Kidney capillary endothelial cell (primary cell): ENCODE measurements at regions not wholly inside any gene's neighbourhood (a gene's known extent, or its start where the extent isn't known, plus 50 kb on each side); places are given as distances from the start of the nearest gene placed in this dataset.

Experiments used
- DNase-seq: peaks from one replicate; pipeline ENCODE4 v3.0.0-alpha.2; 2018; ENCODE audit warnings: low spot score

GRCh38 chr2:121018136-121019061 lies 266.6 kb downstream of the TFCP2L1 start:
- no peak for DNase-seq

DNA sequence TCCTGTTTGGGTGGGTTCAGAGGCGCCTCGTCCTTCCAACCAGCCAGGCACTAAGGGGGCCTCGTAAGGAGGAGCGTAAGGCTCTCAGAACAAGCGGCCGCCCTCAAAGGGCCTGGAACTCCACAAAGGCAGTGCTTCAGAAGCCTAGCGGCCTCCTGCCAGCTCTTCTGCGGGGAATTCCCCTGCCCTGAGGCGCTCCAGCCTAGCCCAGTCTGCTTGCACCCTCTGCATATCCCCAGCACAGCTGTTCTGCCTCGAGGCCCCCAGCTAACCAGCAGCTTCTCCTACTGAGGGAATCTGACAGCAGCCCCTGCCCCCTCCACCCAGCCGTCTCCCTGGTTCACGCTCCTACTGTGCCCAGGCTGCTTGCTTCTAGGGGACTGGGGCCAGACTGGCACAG lies 265.9 kb downstream of the TFCP2L1 start:
- no peak for DNase-seq

- DNase-seq, result no peak
Measured at GRCh38 chr2:121019756-121020155, 265.2 kb downstream of the TFCP2L1 start.

GRCh38 chr2:121021685-121022084 lies 263.3 kb downstream of the TFCP2L1 start:
- no peak for DNase-seq

DNA sequence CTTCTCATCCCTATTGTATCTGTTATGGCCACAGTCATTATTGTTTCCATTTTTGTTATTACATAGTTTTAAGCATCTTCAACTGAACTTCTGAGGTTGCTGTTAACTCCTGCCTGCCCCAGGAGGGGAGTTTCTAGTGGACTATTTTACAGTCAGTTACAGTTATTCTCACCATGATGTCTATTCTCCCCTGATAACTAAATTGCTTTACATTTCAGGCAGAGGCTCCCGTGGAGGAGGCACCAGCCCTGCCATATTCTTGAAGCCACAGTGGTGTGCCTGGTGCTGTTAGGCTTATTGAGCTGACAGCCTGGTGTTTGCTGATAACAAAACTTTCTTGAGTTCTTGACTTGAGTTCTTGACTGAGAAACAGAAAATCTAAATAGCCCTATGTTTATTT lies 256.4 kb downstream of the TFCP2L1 start:
- no peak for DNase-seq

DNA sequence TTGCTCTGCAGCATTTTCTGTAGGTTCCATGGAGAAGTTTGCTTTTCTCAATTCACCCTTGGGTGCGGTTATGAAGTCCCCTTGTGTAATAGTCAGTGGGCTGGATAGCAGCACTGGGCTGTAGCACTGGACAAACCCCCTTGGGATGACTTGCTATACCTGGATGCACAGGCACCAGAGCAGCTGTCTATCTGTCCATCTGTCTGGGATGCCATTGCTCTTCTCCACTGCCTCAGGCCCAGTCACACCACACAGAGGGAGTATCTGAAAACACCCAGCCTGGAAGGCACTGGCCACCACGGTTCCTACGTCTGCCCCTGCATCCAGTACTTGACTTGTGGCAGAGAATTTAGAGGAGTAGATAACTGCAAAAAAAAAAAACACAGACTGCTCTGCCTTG lies 254.5 kb downstream of the TFCP2L1 start:
- DNase-seq, result no peak

GRCh38 chr2:121031568-121032340 lies 253.2 kb downstream of the TFCP2L1 start:
- DNase-seq, result no peak

GRCh38 chr2:121033461-121033996 lies 251.5 kb downstream of the TFCP2L1 start:
- no peak for DNase-seq

DNA sequence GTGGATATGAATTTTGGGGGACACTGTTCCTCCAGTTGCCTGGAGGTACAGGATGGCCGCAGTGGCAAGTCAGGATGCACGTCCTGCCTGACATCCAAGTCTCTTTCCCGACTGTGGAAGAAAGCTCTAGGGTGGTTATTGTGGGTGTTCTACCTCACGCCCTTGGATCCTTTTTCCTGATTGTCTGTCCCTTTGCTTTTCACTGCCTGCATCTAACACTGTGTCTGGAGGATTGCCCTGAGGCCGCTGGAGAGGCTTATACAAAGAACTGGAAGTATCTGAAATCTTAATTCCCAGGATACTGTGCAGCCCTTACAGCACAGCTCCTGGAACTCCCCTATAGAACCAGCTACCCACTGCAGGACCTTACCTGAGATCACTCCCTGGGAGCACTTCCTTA lies 250.5 kb downstream of the TFCP2L1 start:
- DNase-seq, result no peak

DNA sequence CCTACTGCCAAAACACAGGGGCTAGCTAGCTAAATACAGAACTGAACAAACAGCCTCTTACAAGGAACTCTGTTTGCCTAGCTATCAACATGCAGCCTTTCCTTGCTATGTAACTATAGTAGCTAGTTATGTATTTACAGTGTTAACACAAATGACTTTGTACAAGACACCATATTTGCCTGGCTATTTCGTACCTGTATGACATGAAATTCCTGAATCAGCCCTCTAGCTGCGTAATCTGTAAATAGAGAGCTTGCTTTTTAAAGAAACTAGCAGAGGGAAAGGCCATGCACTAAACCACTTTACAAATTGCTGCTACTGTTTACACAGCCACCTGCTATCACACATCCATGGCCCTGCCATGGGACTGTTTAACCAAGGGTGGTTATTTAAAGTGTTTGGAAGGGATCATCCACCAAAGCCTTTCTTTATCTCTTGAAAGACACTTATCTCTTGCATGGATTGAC lies 248.7 kb downstream of the TFCP2L1 start:
- no peak for DNase-seq

DNA sequence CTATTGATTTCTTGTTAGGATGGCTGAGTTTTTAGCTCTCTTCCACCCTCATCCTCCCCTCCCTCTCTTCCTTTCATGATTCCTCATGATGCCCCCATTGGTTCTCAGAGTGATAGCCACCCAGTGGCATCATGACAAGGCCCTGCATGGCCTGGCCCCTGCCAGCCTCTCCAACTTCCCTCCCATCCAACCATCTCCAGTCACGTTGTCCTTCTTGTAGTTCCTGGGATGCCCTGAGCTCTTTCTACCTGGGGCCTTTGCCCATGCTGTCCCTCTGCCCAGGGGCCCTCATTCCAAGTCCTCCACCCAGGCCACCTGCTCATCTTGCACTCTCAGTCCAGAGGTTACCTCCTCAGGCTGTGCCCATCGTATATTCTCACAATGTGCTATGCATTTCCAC lies 247.5 kb downstream of the TFCP2L1 start:
- DNase-seq, result no peak

DNA sequence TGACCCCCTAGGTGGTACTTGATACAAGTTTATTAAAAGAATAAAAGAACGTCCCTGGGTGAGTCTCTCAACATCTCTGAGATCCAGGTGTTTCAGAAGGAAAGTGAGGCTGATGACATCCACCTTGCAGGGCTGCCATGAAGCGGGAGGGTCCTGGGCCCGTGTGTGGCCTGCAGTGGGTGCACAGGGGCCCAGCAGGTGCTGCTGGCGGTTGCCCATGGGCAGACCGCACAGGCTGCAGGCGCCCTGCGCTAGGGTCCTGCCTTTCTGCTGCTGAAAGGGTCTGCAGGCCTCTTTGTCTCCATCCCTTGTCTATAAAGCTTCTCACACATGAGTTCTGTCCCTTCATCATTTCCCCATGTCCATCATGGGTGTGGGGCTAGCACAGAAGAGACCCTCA lies 247.0 kb downstream of the TFCP2L1 start:
- DNase-seq, result no peak

DNA sequence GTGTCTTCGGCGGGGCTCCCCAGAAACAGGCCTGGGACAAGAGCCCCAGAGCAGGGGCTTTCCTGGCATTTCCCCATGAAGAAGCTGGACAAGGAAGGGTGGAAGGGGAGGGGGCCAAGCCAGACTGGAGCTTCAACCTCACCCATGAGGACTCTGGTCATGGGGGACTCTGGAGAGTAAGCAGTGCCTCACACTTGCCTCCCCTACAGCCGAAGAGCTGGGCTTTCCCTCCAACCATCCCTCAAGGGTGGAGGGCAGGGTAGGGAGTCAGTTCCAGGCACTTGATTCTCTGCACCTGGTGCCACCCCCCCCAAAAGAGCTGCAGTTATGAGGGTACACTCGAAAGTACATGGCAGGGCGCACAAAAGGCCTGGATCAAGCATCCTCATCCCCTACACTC lies 246.6 kb downstream of the TFCP2L1 start:
- DNase-seq, result no peak

DNA sequence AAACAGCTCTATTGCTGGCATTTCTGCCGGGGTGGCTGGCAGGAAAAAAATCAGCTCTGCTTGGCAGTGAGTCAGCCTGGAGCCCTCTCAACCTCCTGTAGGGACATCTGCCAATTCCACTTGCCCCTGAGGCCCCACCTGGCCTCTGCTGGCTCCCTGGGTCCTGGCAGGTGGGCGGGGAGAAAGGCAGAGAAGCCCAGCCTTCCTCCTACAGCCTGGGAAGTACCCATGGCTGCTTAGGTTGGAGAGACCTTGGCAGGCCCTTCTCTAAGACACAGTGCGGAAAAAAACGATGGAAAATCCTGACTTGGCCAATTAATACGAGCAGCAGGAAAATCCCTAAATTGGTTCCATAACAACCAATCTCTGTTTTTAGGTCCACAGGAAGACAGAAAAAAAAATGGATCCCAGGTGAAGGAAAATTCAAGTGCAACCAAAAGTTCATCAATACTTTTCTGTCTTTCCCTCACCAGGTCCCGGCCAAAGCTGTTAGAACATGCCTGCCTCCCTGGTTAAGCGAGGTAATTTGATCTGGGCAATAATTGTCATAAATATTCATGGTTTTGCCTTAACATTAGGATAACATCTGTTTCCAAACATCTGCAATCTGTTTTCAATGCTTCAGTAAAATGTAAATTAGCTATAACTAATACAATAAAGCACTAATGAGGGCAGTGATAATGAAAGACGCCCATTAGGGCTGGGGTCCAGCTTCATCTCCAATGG lies 245.9 kb downstream of the TFCP2L1 start:
- DNase-seq, result no peak

- no peak for DNase-seq
Measured at GRCh38 chr2:121039679-121040078, 245.3 kb downstream of the TFCP2L1 start.

DNA sequence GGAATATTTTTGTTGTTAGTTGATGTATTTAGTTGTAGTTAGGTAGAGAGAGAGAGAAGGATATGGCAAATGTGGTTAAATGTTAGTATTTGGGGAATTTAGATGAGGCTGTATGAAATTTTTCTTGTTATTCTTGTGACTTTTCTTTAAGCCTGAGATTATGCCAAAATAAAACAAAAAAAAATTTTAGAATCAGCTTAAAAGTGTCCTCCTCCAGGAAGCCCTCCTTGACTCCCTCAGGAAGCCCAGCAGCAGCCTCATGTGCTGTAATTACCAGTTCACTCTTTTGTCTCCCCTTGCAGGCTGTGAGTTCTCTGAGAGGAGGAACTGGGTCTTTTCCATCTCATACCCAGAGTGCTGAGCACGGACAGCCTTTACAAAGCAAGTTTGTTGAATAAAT lies 243.5 kb downstream of the TFCP2L1 start:
- no peak for DNase-seq

DNA sequence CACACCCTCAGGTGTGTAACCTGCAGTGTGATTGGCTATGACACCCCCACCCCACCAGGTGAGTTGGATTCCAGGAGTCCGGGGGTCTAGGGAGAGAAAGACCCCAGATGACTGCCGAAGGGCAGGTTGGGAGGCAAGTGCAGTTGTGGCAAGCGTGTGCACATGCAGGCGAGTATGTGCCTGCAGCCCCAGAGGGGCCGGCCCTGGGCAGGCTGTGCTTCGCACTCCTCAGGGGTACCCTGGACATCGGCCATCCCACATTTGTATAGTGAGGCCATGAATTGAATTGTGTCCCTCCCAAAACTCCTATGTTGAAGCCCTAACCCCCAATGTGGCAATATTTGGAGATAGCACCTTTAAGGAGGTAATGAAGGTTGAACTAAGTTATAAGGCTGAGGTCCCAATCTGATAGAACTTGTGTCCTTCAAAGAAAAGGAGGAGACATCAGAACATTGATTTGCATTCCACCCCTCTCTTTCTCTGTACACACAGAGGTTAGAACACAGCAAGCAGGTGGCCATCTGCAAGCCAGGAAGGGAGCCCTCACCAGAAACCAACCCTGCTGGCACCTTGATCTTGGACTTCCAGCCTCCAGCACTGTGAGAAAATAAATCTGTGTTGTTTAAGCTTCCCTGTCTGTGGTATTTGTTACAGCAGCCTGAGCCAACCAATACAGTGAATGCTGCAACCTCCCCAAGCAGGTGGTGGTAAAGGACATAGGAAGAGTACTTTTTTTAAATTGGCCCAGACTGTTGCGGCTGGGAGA lies 241.8 kb downstream of the TFCP2L1 start:
- DNase-seq, result no peak

DNA sequence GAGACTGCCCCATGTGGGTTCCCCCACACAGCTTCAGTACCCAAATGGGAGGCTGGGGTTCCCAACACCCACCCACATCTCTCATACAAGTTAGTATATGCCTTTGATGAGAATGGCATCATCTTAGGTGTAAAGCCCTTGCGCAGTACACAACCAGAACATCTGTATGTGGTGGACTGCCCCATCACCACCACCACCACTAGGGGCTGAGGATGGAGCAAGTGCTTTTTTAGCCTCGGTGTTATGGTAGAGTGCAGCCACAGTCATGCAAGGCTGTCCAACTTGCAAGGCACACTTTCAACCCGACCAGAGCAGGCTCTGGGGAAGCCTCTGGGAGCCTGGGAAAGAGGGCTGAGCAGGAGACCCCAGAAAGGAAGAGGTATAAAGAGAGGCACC lies 241.2 kb downstream of the TFCP2L1 start:
- DNase-seq, result no peak

DNA sequence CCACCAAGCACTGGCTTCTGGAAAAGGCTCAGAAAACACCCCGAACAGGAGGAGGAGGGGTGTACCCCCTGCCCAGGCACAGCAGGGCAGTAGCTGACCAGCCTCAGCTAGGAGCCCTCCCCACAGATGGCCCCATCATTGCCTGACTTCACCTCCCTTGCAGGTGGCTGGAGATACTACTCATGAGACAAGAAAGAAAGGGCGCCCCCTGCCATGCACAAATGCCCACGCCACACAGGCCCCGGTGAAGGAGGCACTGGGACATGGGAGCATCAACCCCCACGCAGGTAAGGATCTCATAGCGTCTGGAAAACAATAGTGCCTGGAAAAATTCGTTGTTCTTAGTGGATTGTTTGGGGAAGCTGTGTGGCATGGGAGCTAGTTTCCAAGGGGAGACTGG lies 240.6 kb downstream of the TFCP2L1 start:
- DNase-seq, result no peak

DNA sequence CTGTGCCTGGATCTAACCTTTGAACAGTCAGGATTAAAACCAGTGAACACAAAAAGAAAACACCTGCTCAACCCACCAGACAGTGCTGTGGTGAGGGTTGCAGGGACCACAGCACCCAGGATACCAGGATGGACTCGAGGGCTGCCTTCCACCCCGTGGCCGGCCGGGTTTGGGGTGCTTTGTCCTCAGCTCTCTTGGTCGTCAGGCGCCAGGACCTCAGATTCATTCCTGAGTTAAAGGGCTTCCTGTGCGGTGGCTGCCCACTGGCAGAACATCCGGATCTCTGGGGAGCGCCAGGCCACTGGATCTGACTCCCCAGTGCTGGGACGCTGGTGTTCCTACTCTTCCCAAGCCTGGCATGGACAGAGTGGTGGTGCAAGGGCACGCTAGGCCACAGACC lies 239.8 kb downstream of the TFCP2L1 start:
- DNase-seq, result no peak

GRCh38 chr2:121046335-121046734 lies 238.7 kb downstream of the TFCP2L1 start:
- DNase-seq, result no peak
